ENCODE measurements at regions not wholly inside any gene's neighbourhood (a gene's known extent, or its start where the extent isn't known, plus 50 kb on each side); places are given as distances from the start of the nearest gene placed in this dataset.

- DNase-seq (ENCODE audit: low read depth, low spot score): no peak
- TF ChIP-seq CTCF (IDR thresholded peaks at IDR 0.05; ENCODE audit: low read depth, low read length): no peak
- in situ Hi-C loops (cut with HindIII; ENCODE audit: low sequenced_read_pairs): no loop called here
- H3K4me3 ChIP-seq (ENCODE audit: low read depth, low read length): no peak overlapping the region
Observed at GRCh38 chr3:10741891-10742671, 73.9 kb upstream of the SLC6A11 start.

- H3K4me3 ChIP-seq (ENCODE audit: low read depth, low read length): no peak overlapping the region
- TF ChIP-seq CTCF (IDR thresholded peaks at IDR 0.05; ENCODE audit: low read depth, low read length): no peak
- no peak for DNase-seq (ENCODE audit: low read depth, low spot score)
- in situ Hi-C loops (cut with HindIII; ENCODE audit: low sequenced_read_pairs): no loop called here
Observed at GRCh38 chr3:10743366-10744097, 72.5 kb upstream of the SLC6A11 start.

- in situ Hi-C loops (cut with HindIII; ENCODE audit: low sequenced_read_pairs): no loop called here
- no peak for DNase-seq (ENCODE audit: low read depth, low spot score)
- TF ChIP-seq CTCF (IDR thresholded peaks at IDR 0.05; ENCODE audit: low read depth, low read length): peak; percentile 18
- no peak overlapping the region for H3K4me3 ChIP-seq (ENCODE audit: low read depth, low read length)
Observed at GRCh38 chr3:10744098-10744465, 71.9 kb upstream of the SLC6A11 start.

- no peak for DNase-seq (ENCODE audit: low read depth, low spot score)
- in situ Hi-C loops (cut with HindIII; ENCODE audit: low sequenced_read_pairs): no loop called here
Observed at GRCh38 chr3:10745392-10745791, 70.6 kb upstream of the SLC6A11 start.

GRCh38 chr3:10746001-10746400, 70.0 kb upstream of the SLC6A11 start:
- in situ Hi-C loops (cut with HindIII; ENCODE audit: low sequenced_read_pairs): no loop called here
- TF ChIP-seq CTCF (IDR thresholded peaks at IDR 0.05; ENCODE audit: low read depth, low read length): no peak
- H3K4me3 ChIP-seq (ENCODE audit: low read depth, low read length): no peak overlapping the region
- no peak for DNase-seq (ENCODE audit: low read depth, low spot score)

More at GRCh38 chr3:10745392-10745791, 70.6 kb upstream of the SLC6A11 start:
- no peak overlapping the region for H3K4me3 ChIP-seq (ENCODE audit: low read depth, low read length)
- TF ChIP-seq CTCF (IDR thresholded peaks at IDR 0.05; ENCODE audit: low read depth, low read length): no peak

GRCh38 chr3:10746684-10747083, 69.3 kb upstream of the SLC6A11 start:
- H3K4me3 ChIP-seq (ENCODE audit: low read depth, low read length): no peak overlapping the region
- no peak for DNase-seq (ENCODE audit: low read depth, low spot score)
- no peak for TF ChIP-seq CTCF (IDR thresholded peaks at IDR 0.05; ENCODE audit: low read depth, low read length)
- in situ Hi-C loops (cut with HindIII; ENCODE audit: low sequenced_read_pairs): no loop called here
